Spleen (tissue), 7 donors: ENCODE measurements at regions not wholly inside any gene's neighbourhood (a gene's known extent, or its start where the extent isn't known, plus 50 kb on each side); places are given as distances from the start of the nearest gene placed in this dataset.

ENCODE experiments used
- CTCF ChIP-seq, 11 experiments: fragments of 200-600 bp in 7 of 11; fragments of 450-650 bp in 4 of 11; sonication (generic) in 4 of 11; IDR thresholded peaks in 8 of 11; conservative IDR thresholded peaks in 3 of 11; 1 replicate in 7 of 11; 2 replicates in 4 of 11; pipeline versions ENCODE4 v1.4.0 to v1.8.0; 2016 to 2021; ENCODE audit warnings: antibody characterized with exemption in 11 of 11, inconsistent platforms in 4 of 11, mild to moderate bottlenecking in 1 of 11
- POLR2A ChIP-seq, 3 donors: fragments of 450-650 bp; IDR thresholded peaks; one replicate each; pipeline ENCODE4 v1.5.1; 2017; ENCODE audit warnings: antibody characterized with exemption in 3 of 3, mild to moderate bottlenecking in 1 of 3
- POLR2AphosphoS5 ChIP-seq, 3 donors: sonication (generic); formaldehyde crosslinking; IDR thresholded peaks; one replicate each; pipeline ENCODE4 v1.5.1; 2017; ENCODE audit warnings: antibody characterized with exemption in 3 of 3
- donor health status: DM: no; HTN: no; CAD: no; lungs with moderate emphysema.
- donor health status: DM: no; HTN: no; CAD: no.
- donor health status: DM: no; HTN: no; CAD: no.

DNA sequence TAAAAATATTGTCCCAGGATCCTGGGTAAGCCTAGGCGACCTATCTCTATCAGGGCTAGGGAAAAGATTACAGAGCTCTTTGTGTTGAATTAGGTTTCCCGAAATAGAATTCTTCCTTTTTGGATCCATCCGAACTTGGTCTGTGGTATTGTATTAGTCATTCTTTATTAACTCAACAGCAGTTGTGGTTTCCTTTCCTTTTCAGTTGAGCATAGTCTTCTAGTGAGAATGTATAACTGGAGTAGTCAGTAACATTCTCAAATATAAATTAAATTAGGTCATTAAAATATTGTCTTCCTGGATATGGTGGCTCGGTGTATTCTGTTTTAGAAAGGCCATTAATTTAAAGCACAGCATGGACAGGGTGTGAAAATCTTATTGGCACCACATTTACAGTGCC lies 520.4 kb downstream of the NLGN4X start:
- TF ChIP-seq POLR2A (IDR thresholded peaks at IDR 0.05) = no peak
- TF ChIP-seq CTCF (IDR thresholded peaks at IDR 0.05 in 8 of 11, conservative IDR thresholded peaks at IDR 0.05 in 3 of 11) = no peak
- no peak for TF ChIP-seq POLR2AphosphoS5 (IDR thresholded peaks at IDR 0.05)
